ENCODE measurements at regions not wholly inside any gene's neighbourhood (a gene's known extent, or its start where the extent isn't known, plus 50 kb on each side); places are given as distances from the start of the nearest gene placed in this dataset.

DNA sequence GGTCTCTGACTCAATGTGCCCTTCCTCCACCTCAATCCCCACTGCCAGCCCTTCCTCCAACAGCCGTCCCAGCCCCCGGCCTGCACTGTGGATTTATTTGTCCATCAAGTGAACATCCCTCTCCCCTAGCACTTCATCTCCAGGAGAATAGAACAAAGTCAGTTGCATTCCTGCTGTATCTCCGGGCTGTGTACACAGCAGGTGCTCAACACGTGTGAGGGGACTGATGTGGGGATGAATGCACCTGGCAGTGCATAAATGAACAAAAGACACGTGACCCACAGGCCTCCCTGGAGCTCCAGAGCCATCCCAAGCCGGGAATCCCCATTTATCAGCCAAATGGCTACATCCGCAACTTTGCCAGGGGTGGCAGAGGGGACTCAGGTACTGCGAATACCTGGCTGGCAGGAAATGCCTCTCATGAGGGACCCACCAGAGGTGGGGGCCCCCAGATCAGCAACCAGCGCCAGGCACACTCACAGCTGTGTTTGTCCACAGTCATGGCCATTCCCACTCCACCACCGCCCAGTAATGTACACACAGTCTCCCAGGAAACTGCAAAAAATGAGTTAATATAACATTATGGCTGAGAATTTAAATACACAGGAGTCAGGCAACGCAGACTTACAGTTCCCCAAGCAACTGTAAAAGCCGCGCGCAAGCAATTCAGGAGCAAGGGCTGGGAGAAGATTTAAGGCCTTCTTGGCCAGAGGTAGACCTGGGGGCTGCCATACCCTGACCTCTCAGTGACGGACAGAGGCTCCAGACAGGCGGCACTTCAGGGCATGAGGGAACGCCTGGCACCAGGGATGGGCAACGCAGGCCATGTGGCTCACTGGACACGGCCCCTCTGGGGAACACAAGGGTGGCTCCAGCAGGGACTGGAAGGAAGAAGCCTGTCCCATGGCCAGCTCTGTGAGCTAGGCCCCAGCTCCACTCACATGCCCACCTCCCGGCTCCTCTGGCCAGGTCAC, 50.3 kb upstream of the TCF20 start:
- Histone ChIP-seq H3K36me3 (ENCODE audit: control insufficient read depth, insufficient read depth, low read length) (no peaks in the 10 kb centered on the region; the same call in 1 of the 2 replicates), H3K9me3 (no peaks in the 10 kb centered on the region), H3K4me1 (peaks cover 18% of the 10 kb centered on the region), H3K4me3 (ENCODE audit: low read depth, low read length) (no peak overlapping the region), H3K27me3 (replicated peaks; ENCODE audit: control insufficient read depth, insufficient read depth, low read length) (no peaks in the 10 kb centered on the region)
- ChIA-PET CTCF (no interaction called here), POLR2A (no interaction called here)
- no peaks in the 10 kb centered on the region for H3K9me3 Mint-ChIP-seq (ENCODE audit: unreplicated experiment)
- TF ChIP-seq, protein P1, sequence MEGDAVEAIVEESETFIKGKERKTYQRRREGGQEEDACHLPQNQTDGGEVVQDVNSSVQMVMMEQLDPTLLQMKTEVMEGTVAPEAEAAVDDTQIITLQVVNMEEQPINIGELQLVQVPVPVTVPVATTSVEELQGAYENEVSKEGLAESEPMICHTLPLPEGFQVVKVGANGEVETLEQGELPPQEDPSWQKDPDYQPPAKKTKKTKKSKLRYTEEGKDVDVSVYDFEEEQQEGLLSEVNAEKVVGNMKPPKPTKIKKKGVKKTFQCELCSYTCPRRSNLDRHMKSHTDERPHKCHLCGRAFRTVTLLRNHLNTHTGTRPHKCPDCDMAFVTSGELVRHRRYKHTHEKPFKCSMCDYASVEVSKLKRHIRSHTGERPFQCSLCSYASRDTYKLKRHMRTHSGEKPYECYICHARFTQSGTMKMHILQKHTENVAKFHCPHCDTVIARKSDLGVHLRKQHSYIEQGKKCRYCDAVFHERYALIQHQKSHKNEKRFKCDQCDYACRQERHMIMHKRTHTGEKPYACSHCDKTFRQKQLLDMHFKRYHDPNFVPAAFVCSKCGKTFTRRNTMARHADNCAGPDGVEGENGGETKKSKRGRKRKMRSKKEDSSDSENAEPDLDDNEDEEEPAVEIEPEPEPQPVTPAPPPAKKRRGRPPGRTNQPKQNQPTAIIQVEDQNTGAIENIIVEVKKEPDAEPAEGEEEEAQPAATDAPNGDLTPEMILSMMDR (IDR thresholded peaks at IDR 0.05; ENCODE audit: insufficient read depth in 1 of 2, low read depth in 1 of 2, low read length in 1 of 2, severe bottlenecking in 1 of 2, unreplicated experiment in 1 of 2): no peak
- peaks cover 18% of the 10 kb centered on the region for H3K4me1 Mint-ChIP-seq (ENCODE audit: low read depth, unreplicated experiment)
- H3K27ac Mint-ChIP-seq (ENCODE audit: unreplicated experiment): peak overlapping the region; percentile 24
- no peak for DNase-seq
- no TSS peak for BruUV-seq (replicated peaks)
- no peaks in the 10 kb centered on the region for H3K27me3 Mint-ChIP-seq (ENCODE audit: insufficient read depth, unreplicated experiment)
- H3K4me3 Mint-ChIP-seq (ENCODE audit: unreplicated experiment): peak overlapping the region; percentile 38
- peaks cover 6% of the 10 kb centered on the region for H3K36me3 Mint-ChIP-seq (ENCODE audit: insufficient read depth, unreplicated experiment)
- intact Hi-C loops (cut with micrococcal nuclease; ENCODE audit: unreplicated experiment): no loop called here
